ENCODE measurements at regions not wholly inside any gene's neighbourhood (a gene's known extent, or its start where the extent isn't known, plus 50 kb on each side); places are given as distances from the start of the nearest gene placed in this dataset.

- Mint-ChIP-seq H3K4me1 (peaks cover 8% of the 10 kb centered on the region), H3K4me3 (no peak overlapping the region), H3K27me3 (ENCODE audit: low read depth in 3 of 3) (peaks cover 0 to 1% (median 0%) of the 10 kb centered on the region in 3 donors), H3K9me3 (peaks cover 0 to 6% (median 0%) of the 10 kb centered on the region in 7 donors), H3K36me3 (no peaks in the 10 kb centered on the region), H3K27ac (no peak overlapping the region)
- Histone ChIP-seq H3K27ac (ENCODE audit: low read depth in 1 of 2, low read length in 2 of 2) (no peak overlapping the region), H3K79me2 (ENCODE audit: insufficient read depth, low read length) (no peaks in the 10 kb centered on the region), H3K4me1 (ENCODE audit: control insufficient read depth in 1 of 2, insufficient read depth in 2 of 2, low read length in 2 of 2) (peaks cover 6 to 7% of the 10 kb centered on the region in 2 donors), H3K9ac (ENCODE audit: insufficient read depth, low read length, poor library complexity, severe bottlenecking) (no peak overlapping the region), H4K20me1 (ENCODE audit: insufficient read depth, low read length) (no peaks in the 10 kb centered on the region), H3K9me3 (replicated peaks in 1 of 2; ENCODE audit: control insufficient read depth in 1 of 2, insufficient read depth in 1 of 2, low read length in 2 of 2) (no peaks in the 10 kb centered on the region), H3K4me3 (replicated peaks in 1 of 3; ENCODE audit: low read depth in 2 of 3, low read length in 3 of 3) (no peak overlapping the region), H2AFZ (ENCODE audit: insufficient read depth, low read depth, low read length, poor library complexity, severe bottlenecking) (no peak overlapping the region), H3K4me2 (replicated peaks; ENCODE audit: extremely low read depth, low read length, poor library complexity, severe bottlenecking) (no peak overlapping the region), H3K36me3 (replicated peaks in 1 of 2; ENCODE audit: control insufficient read depth in 1 of 2, insufficient read depth in 2 of 2, low read length in 2 of 2) (no peaks in the 10 kb centered on the region), H3K27me3 (ENCODE audit: control insufficient read depth in 2 of 2, insufficient read depth in 2 of 2, low read length in 2 of 2) (no peaks in the 10 kb centered on the region)
- intact Hi-C loops (cut with micrococcal nuclease) = no loop called here
- TF ChIP-seq CTCF (IDR thresholded peaks at IDR 0.05) = no peak
- no peak for DNase-seq
- 100% methylated on average over 1 of the region's 4 CpGs for WGBS (ENCODE audit: insufficient coverage)
These were observed 370.0 kb downstream of the PSAT1 start for GRCh38 chr9:78666818-78667414.

- Histone ChIP-seq H3K9ac (ENCODE audit: insufficient read depth, low read length, poor library complexity, severe bottlenecking) (no peak overlapping the region), H3K36me3 (replicated peaks in 1 of 2; ENCODE audit: control insufficient read depth in 1 of 2, insufficient read depth in 2 of 2, low read length in 2 of 2) (no peaks in the 10 kb centered on the region), H3K27me3 (ENCODE audit: control insufficient read depth in 2 of 2, insufficient read depth in 2 of 2, low read length in 2 of 2) (no peaks in the 10 kb centered on the region), H4K20me1 (ENCODE audit: insufficient read depth, low read length) (no peaks in the 10 kb centered on the region), H3K79me2 (ENCODE audit: insufficient read depth, low read length) (no peaks in the 10 kb centered on the region), H3K27ac (ENCODE audit: low read depth in 1 of 2, low read length in 2 of 2) (no peak overlapping the region), H3K9me3 (replicated peaks in 1 of 2; ENCODE audit: control insufficient read depth in 1 of 2, insufficient read depth in 1 of 2, low read length in 2 of 2) (no peaks in the 10 kb centered on the region), H2AFZ (ENCODE audit: insufficient read depth, low read depth, low read length, poor library complexity, severe bottlenecking) (no peak overlapping the region), H3K4me3 (replicated peaks in 1 of 3; ENCODE audit: low read depth in 2 of 3, low read length in 3 of 3) (no peak overlapping the region), H3K4me2 (replicated peaks; ENCODE audit: extremely low read depth, low read length, poor library complexity, severe bottlenecking) (no peak overlapping the region), H3K4me1 (ENCODE audit: control insufficient read depth in 1 of 2, insufficient read depth in 2 of 2, low read length in 2 of 2) (peaks cover 4 to 5% of the 10 kb centered on the region in 2 donors)
- Mint-ChIP-seq H3K27me3 (ENCODE audit: low read depth in 3 of 3) (peaks cover 0 to 1% (median 0%) of the 10 kb centered on the region in 3 donors), H3K9me3 (peaks cover 0 to 6% (median 0%) of the 10 kb centered on the region in 7 donors), H3K4me1 (peaks cover 6% of the 10 kb centered on the region), H3K36me3 (no peaks in the 10 kb centered on the region), H3K27ac (no peak overlapping the region), H3K4me3 (no peak overlapping the region)
- DNase-seq = no peak
- no peak for TF ChIP-seq CTCF (IDR thresholded peaks at IDR 0.05)
- WGBS (ENCODE audit: insufficient coverage) = no CpG with 5 or more reads among the region's 4 CpGs
- intact Hi-C loops (cut with micrococcal nuclease) = no loop called here
These were observed 371.4 kb downstream of the PSAT1 start for GRCh38 chr9:78668148-78668832.

All from CD14-positive monocyte (primary cell).